Epithelial cell of esophagus (primary cell): ENCODE measurements at regions not wholly inside any gene's neighbourhood (a gene's known extent, or its start where the extent isn't known, plus 50 kb on each side); places are given as distances from the start of the nearest gene placed in this dataset.

Experiments used
- DNase-seq: peaks from one replicate; pipeline ENCODE4 v3.0.0; 2010; ENCODE audit warnings: low read depth
- H3K4me3 ChIP-seq: 2 replicates; pipeline ENCODE4 v1.5.1; 2011; ENCODE audit warnings: mild to moderate bottlenecking, low read length, control low read depth
- CTCF ChIP-seq: IDR thresholded peaks from 2 replicates; pipeline ENCODE4 v1.5.1; 2011; ENCODE audit warnings: low read depth, mild to moderate bottlenecking, low read length, control low read depth, inconsistent platforms; ENCODE audit not compliant: insufficient read depth; ENCODE audit errors: missing control alignments

GRCh38 chr7:15012135-15012534 is 109.6 kb upstream of the DGKB start:
- no peak for DNase-seq
- TF ChIP-seq CTCF: no peak
- no peak overlapping the region for H3K4me3 ChIP-seq

DNA sequence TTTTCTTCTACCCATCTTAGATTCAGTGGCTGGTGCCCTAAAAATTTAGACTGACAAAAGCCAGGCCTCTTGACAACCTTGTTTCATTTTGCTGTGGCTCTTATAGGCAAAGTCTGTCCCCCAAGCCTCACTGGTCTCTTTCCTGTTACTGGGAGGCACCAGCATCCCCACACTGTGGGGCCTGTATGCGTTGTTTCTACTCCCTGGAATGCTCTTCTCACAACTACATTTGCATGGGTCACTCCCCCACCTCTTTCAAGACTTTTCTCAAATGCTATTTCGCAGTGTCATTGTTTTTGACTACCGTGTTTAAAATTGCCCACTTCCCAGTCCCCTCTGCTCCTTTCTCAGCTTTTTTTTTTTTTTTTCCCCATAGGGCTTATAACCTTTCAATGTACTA is 108.7 kb upstream of the DGKB start:
- no peak for DNase-seq
- no peak for TF ChIP-seq CTCF
- H3K4me3 ChIP-seq: no peak overlapping the region

DNA sequence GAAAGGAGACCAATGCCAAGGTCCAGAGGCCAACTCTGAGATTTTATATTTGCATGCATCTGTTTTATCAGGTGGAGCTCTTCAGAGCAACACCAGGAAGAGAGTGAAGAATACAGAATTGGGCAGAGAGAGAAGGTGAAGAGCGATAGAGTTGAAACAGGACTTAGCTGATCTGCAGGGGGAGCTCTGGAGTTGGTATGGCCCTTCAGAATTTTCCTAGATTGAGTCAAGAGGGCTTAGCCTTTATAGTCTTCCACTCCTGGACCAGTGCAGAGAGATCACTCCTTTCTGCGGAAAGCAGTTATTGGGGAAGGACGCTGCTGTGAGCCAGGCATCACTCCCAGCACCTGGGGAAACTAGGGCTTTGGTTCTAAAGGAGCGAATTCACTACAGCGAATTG is 105.0 kb upstream of the DGKB start:
- peak; percentile 52 for TF ChIP-seq CTCF
- DNase-seq: peak; percentile 46
- no peak overlapping the region for H3K4me3 ChIP-seq

DNA sequence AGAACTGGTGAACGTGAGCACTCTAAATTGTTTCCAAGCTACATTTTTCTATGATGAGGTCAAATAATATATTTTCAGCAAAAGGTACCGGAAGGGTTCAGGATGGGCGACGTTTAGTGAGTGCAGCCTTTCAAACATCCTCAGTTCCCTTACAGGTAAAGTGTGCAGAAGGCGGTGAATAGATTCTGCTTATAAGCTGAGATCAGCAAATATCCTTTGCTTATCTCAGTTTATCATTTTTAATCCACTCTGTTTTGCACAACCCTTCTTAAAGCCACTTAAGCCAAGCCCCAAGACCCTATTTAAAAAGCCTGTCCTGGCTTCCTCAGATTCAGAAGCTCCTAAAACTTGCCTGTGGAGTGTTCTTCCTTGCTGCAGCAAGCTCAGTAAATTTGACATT is 103.1 kb upstream of the DGKB start:
- DNase-seq: no peak

GRCh38 chr7:15000157-15000556 is 97.6 kb upstream of the DGKB start:
- no peak for DNase-seq
- no peak overlapping the region for H3K4me3 ChIP-seq
- no peak for TF ChIP-seq CTCF

More for the DNA sequence above, 103.1 kb upstream of the DGKB start:
- no peak overlapping the region for H3K4me3 ChIP-seq
- TF ChIP-seq CTCF: no peak

- H3K4me3 ChIP-seq: no peak overlapping the region
- no peak for DNase-seq
- no peak for TF ChIP-seq CTCF
These were observed 96.8 kb upstream of the DGKB start for GRCh38 chr7:14999331-14999730.

- no peak for TF ChIP-seq CTCF
- H3K4me3 ChIP-seq: no peak overlapping the region
- no peak for DNase-seq
These were observed 93.2 kb upstream of the DGKB start for GRCh38 chr7:14995774-14996173.
